Astrocyte (in vitro differentiated cells and primary cell): ENCODE measurements at regions not wholly inside any gene's neighbourhood (a gene's known extent, or its start where the extent isn't known, plus 50 kb on each side); places are given as distances from the start of the nearest gene placed in this dataset.

ENCODE experiments used
- DNase-seq: peaks from one replicate; pipeline ENCODE4 v3.0.0-alpha.2; 2010; ENCODE audit warnings: low read depth
- FAIRE-seq: peaks from 2 replicates; lab custom pipeline; 2011; peaks lifted over from hg19 to GRCh38; lab: Jason Lieb, UNC
- H2AFZ ChIP-seq: 2 replicates; pipeline ENCODE4 v1.6.0; 2012; ENCODE audit warnings: low read depth, low read length, inconsistent platforms
- H3K27ac ChIP-seq: 2 replicates; pipeline ENCODE4 v1.5.1; 2011; ENCODE audit warnings: low read depth, low read length, inconsistent platforms
- H3K27me3 ChIP-seq: 2 replicates; pipeline ENCODE4 v1.6.0; 2011; ENCODE audit warnings: low read length, inconsistent platforms; ENCODE audit not compliant: insufficient read depth
- H3K36me3 ChIP-seq: 2 replicates; pipeline ENCODE4 v1.5.1; 2011; ENCODE audit warnings: low read length, inconsistent platforms; ENCODE audit not compliant: insufficient read depth
- H3K4me1 ChIP-seq: 2 replicates; pipeline ENCODE4 v1.5.1; 2011; ENCODE audit warnings: low read length, inconsistent platforms; ENCODE audit not compliant: insufficient read depth
- H3K4me2 ChIP-seq: 2 replicates; pipeline ENCODE4 v1.6.0; 2012; ENCODE audit warnings: low read length, inconsistent platforms
- H3K4me3 ChIP-seq: 2 replicates; pipeline ENCODE4 v1.5.1; 2011; ENCODE audit warnings: low read depth, mild to moderate bottlenecking, low read length, inconsistent platforms; ENCODE audit not compliant: insufficient read depth
- H3K79me2 ChIP-seq: 2 replicates; pipeline ENCODE4 v1.6.0; 2012; ENCODE audit warnings: mild to moderate bottlenecking, low read length, inconsistent platforms; ENCODE audit not compliant: insufficient read depth
- H3K9ac ChIP-seq: 2 replicates; pipeline ENCODE4 v1.6.0; 2012; ENCODE audit warnings: mild to moderate bottlenecking, low read length, inconsistent platforms
- H3K9me3 ChIP-seq: 2 replicates; pipeline ENCODE4 v1.5.1; 2012; ENCODE audit warnings: low read depth, mild to moderate bottlenecking, low read length, inconsistent platforms; ENCODE audit not compliant: insufficient read depth
- H4K20me1 ChIP-seq: 2 replicates; pipeline ENCODE4 v1.6.0; 2012; ENCODE audit warnings: low read length, inconsistent platforms; ENCODE audit not compliant: insufficient read depth
- H3K27ac Mint-ChIP-seq: one replicate; pipeline ENCODE4 v1.8.0; 2021; ENCODE audit warnings: mild to moderate bottlenecking, mixed read lengths; ENCODE audit not compliant: unreplicated experiment
- H3K27me3 Mint-ChIP-seq: one replicate; pipeline ENCODE4 v1.8.0; 2021; ENCODE audit warnings: low read depth, mixed read lengths; ENCODE audit not compliant: unreplicated experiment
- H3K36me3 Mint-ChIP-seq: one replicate; pipeline ENCODE4 v1.8.0; 2021; ENCODE audit warnings: low read depth, mixed read lengths; ENCODE audit not compliant: unreplicated experiment
- H3K4me1 Mint-ChIP-seq: one replicate; pipeline ENCODE4 v1.8.0; 2021; ENCODE audit warnings: low read depth, mixed read lengths; ENCODE audit not compliant: unreplicated experiment
- H3K4me3 Mint-ChIP-seq: one replicate; pipeline ENCODE4 v1.8.0; 2021; ENCODE audit warnings: mild to moderate bottlenecking, moderate library complexity, mixed read lengths; ENCODE audit not compliant: unreplicated experiment
- H3K9me3 Mint-ChIP-seq: one replicate; pipeline ENCODE4 v1.8.0; 2021; ENCODE audit warnings: mild to moderate bottlenecking, mixed read lengths; ENCODE audit not compliant: unreplicated experiment
- CTCF ChIP-seq: IDR thresholded peaks from 2 replicates; pipeline ENCODE4 v1.5.1; 2011; ENCODE audit warnings: low read depth, mild to moderate bottlenecking, inconsistent platforms, low read length, moderate library complexity; ENCODE audit not compliant: insufficient read depth
- EZH2 ChIP-seq: IDR thresholded peaks from 2 replicates; pipeline ENCODE4 v1.6.1; 2012; ENCODE audit warnings: mild to moderate bottlenecking, low read length, inconsistent platforms; ENCODE audit not compliant: insufficient read depth

- Histone ChIP-seq H2AFZ (no peak overlapping the region), H4K20me1 (peaks cover 97% of the 10 kb centered on the region), H3K9ac (no peak overlapping the region), H3K36me3 (no peaks in the 10 kb centered on the region), H3K27me3 (no peaks in the 10 kb centered on the region), H3K27ac (no peak overlapping the region), H3K4me1 (peaks cover 64% of the 10 kb centered on the region), H3K9me3 (no peaks in the 10 kb centered on the region), H3K4me3 (no peak overlapping the region), H3K4me2 (no peak overlapping the region), H3K79me2 (peaks cover 93% of the 10 kb centered on the region)
- Mint-ChIP-seq H3K27ac (no peak overlapping the region), H3K4me3 (no peak overlapping the region), H3K9me3 (no peaks in the 10 kb centered on the region), H3K36me3 (peaks cover 7% of the 10 kb centered on the region), H3K27me3 (no peaks in the 10 kb centered on the region), H3K4me1 (peaks cover 52% of the 10 kb centered on the region)
- TF ChIP-seq EZH2 (no peak), CTCF (no peak)
- DNase-seq (peak; percentile 16), FAIRE-seq (no peak)
Measured at GRCh38 chr17:77478281-77478680, 337.5 kb downstream of the SEC14L1 start.

- H2AFZ ChIP-seq: no peak overlapping the region
- Mint-ChIP-seq H3K9me3 (no peaks in the 10 kb centered on the region), H3K27ac (no peak overlapping the region), H3K4me3 (no peak overlapping the region), H3K27me3 (no peaks in the 10 kb centered on the region), H3K36me3 (peaks cover 8% of the 10 kb centered on the region), H3K4me1 (peaks cover 46% of the 10 kb centered on the region)
- TF ChIP-seq CTCF: no peak
- TF ChIP-seq EZH2: no peak
- no peak for DNase-seq
- H3K4me1 ChIP-seq: peaks cover 58% of the 10 kb centered on the region
- H3K9me3 ChIP-seq: no peaks in the 10 kb centered on the region
- no peak overlapping the region for H3K27ac ChIP-seq
- no peak for FAIRE-seq
- H3K4me2 ChIP-seq: no peak overlapping the region
- H3K4me3 ChIP-seq: no peak overlapping the region
- H3K9ac ChIP-seq: no peak overlapping the region
- no peaks in the 10 kb centered on the region for H3K27me3 ChIP-seq
- H3K36me3 ChIP-seq: no peaks in the 10 kb centered on the region
- H4K20me1 ChIP-seq: peaks cover 97% of the 10 kb centered on the region
- peaks cover 93% of the 10 kb centered on the region for H3K79me2 ChIP-seq
Measured at GRCh38 chr17:77478899-77479298, 338.1 kb downstream of the SEC14L1 start.

- Mint-ChIP-seq H3K9me3 (no peaks in the 10 kb centered on the region), H3K4me3 (no peak overlapping the region), H3K27ac (no peak overlapping the region), H3K36me3 (peaks cover 8% of the 10 kb centered on the region), H3K4me1 (peaks cover 43% of the 10 kb centered on the region), H3K27me3 (no peaks in the 10 kb centered on the region)
- Histone ChIP-seq H3K27me3 (no peaks in the 10 kb centered on the region), H2AFZ (no peak overlapping the region), H3K27ac (no peak overlapping the region), H3K79me2 (peaks cover 93% of the 10 kb centered on the region), H4K20me1 (peaks cover 97% of the 10 kb centered on the region), H3K4me1 (peaks cover 51% of the 10 kb centered on the region), H3K4me3 (no peak overlapping the region), H3K9ac (peak overlapping the region; percentile 18), H3K4me2 (no peak overlapping the region), H3K9me3 (no peaks in the 10 kb centered on the region), H3K36me3 (no peaks in the 10 kb centered on the region)
- DNase-seq: no peak
- TF ChIP-seq CTCF (no peak), EZH2 (no peak)
- FAIRE-seq: no peak
Measured at GRCh38 chr17:77479372-77480198, 338.8 kb downstream of the SEC14L1 start.
